SU-DHL-6 (cell line): ENCODE measurements at regions not wholly inside any gene's neighbourhood (a gene's known extent, or its start where the extent isn't known, plus 50 kb on each side); places are given as distances from the start of the nearest gene placed in this dataset.

ENCODE experiments used
- H2AFZ ChIP-seq: fragments of 200-600 bp; sonication (generic); 2 replicates; pipeline ENCODE4 v1.6.1; 2014; ENCODE audit warnings: low read depth, mild to moderate bottlenecking, moderate library complexity, mixed read lengths, antibody characterized with exemption, low read length; ENCODE audit not compliant: severe bottlenecking
- H3F3A ChIP-seq: fragments of 200-600 bp; shearing (Covaris generic); 2 replicates; pipeline ENCODE4 v1.6.0; 2016; ENCODE audit warnings: antibody characterized with exemption, mild to moderate bottlenecking; ENCODE audit not compliant: insufficient read depth
- H3K27ac ChIP-seq: fragments of 200-600 bp; sonication (generic); 2 replicates; pipeline ENCODE4 v1.5.1; 2016; ENCODE audit warnings: low read depth, mild to moderate bottlenecking, low read length, moderate library complexity, mixed read lengths
- H3K27me3 ChIP-seq: fragments of 200-600 bp; sonication (generic), shearing (Covaris generic); 2 replicates; pipeline ENCODE4 v1.6.0; 2014; ENCODE audit warnings: mild to moderate bottlenecking, low read length
- H3K36me3 ChIP-seq: fragments of 200-600 bp; sonication (generic); 2 replicates; pipeline ENCODE4 v1.6.1; 2014; ENCODE audit warnings: mild to moderate bottlenecking, low read length, mixed read lengths
- H3K4me2 ChIP-seq: fragments of 300-600, 200-600 bp; shearing (Covaris generic), sonication (generic); 2 replicates; pipeline ENCODE4 v1.6.0; 2014; ENCODE audit warnings: low read length, low read depth, mild to moderate bottlenecking; ENCODE audit not compliant: poor library complexity, severe bottlenecking
- H3K4me3 ChIP-seq: fragments of 200-600 bp; sonication (generic); 2 replicates; pipeline ENCODE4 v1.5.1; 2014; ENCODE audit warnings: antibody characterized with exemption, low read length, mild to moderate bottlenecking, mixed read lengths; ENCODE audit not compliant: insufficient read depth, poor library complexity, severe bottlenecking
- H3K79me2 ChIP-seq: fragments of 200-600 bp; sonication (generic); 2 replicates; pipeline ENCODE4 v1.6.1; 2014; ENCODE audit warnings: mild to moderate bottlenecking, low read length, moderate library complexity; ENCODE audit not compliant: insufficient read depth
- H3K9ac ChIP-seq: fragments of 200-600 bp; sonication (generic); 2 replicates; pipeline ENCODE4 v1.7.0; 2014; ENCODE audit warnings: mild to moderate bottlenecking, low read length
- H3K9me2 ChIP-seq: fragments of 200-600 bp; sonication (generic); replicated peaks from 2 replicates; pipeline ENCODE4 v1.6.1; 2014; ENCODE audit warnings: low read length; ENCODE audit not compliant: insufficient read depth
- H3K9me3 ChIP-seq: fragments of 200-600 bp; sonication (generic); 2 replicates; pipeline ENCODE4 v1.6.1; 2014; ENCODE audit warnings: low read length, mixed read lengths; ENCODE audit not compliant: insufficient read depth
- H4K20me1 ChIP-seq: fragments of 200-600 bp; sonication (generic); 2 replicates; pipeline ENCODE4 v1.6.1; 2014; ENCODE audit warnings: low read depth, mild to moderate bottlenecking, antibody characterized with exemption, low read length, moderate library complexity, mixed read lengths
- CTCF ChIP-seq: fragments of 200-600 bp; sonication (generic); IDR thresholded peaks from one replicate; pipeline ENCODE4 v1.5.1; 2017; ENCODE audit warnings: antibody characterized with exemption, mild to moderate bottlenecking, low read length, moderate library complexity; ENCODE audit not compliant: insufficient read depth, poor library complexity, severe bottlenecking
- EZH2phosphoT487 ChIP-seq: fragments of 200-600 bp; sonication (generic), shearing (Covaris generic); conservative IDR thresholded peaks from 2 replicates; pipeline ENCODE4 v1.6.1; 2018; ENCODE audit warnings: mild to moderate bottlenecking, antibody characterized with exemption, low read length, moderate library complexity, mixed read lengths

DNA sequence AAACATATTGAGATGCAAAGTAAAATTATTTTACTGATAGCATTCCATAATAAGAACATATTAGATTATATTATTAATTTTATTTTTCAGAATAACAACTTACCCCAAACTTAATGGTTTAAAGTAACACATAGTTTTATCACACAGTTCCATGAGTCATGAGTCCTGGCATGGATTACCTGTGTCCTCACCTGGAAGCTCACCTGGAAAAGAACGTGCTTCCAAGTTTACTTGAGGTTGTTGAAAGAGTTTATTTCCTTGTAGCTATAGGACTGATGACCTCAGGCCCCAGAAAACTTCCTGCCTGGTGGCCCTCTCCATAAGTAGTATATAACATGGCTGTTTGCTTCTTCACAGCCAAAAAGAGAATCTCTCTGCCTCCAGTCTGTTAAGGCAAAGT lies 254.6 kb downstream of the TFEC start:
- TF ChIP-seq CTCF (no peak), EZH2phosphoT487 (no peak)
- Histone ChIP-seq H4K20me1 (no peaks in the 10 kb centered on the region), H2AFZ (no peak overlapping the region), H3K27ac (no peak overlapping the region), H3K9me3 (no peaks in the 10 kb centered on the region), H3K9ac (no peak overlapping the region), H3K27me3 (no peaks in the 10 kb centered on the region), H3K36me3 (no peaks in the 10 kb centered on the region), H3F3A (no peaks in the 10 kb centered on the region), H3K4me2 (no peak overlapping the region), H3K4me3 (no peak overlapping the region), H3K9me2 (no peaks in the 10 kb centered on the region), H3K79me2 (no peaks in the 10 kb centered on the region)

DNA sequence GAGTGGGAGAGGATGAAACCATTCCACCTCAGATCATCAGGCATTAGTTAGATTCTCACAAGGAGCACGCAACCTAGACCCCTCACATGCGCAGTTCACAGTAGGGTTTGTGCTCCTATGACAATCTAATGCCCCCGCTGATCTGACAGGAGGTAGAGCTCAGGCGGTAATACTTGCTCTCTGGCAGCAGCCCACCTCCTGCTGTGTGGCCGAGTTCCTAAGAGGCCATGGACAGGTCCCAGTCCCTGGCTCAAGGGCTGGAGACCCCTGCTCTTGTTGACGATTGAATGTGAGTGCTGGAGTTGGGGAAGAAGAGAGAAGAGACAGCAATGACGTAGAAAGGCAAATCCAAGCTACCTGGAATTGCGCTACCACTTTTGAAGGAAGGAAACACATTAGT lies 267.2 kb downstream of the TFEC start:
- no peaks in the 10 kb centered on the region for H3F3A ChIP-seq
- H3K27ac ChIP-seq: no peak overlapping the region
- H2AFZ ChIP-seq: no peak overlapping the region
- H3K79me2 ChIP-seq: no peaks in the 10 kb centered on the region
- H4K20me1 ChIP-seq: no peaks in the 10 kb centered on the region
- no peak overlapping the region for H3K4me2 ChIP-seq
- no peaks in the 10 kb centered on the region for H3K9me3 ChIP-seq
- no peak overlapping the region for H3K9ac ChIP-seq
- no peak for TF ChIP-seq CTCF
- TF ChIP-seq EZH2phosphoT487: no peak
- H3K36me3 ChIP-seq: no peaks in the 10 kb centered on the region
- H3K4me3 ChIP-seq: no peak overlapping the region
- H3K27me3 ChIP-seq: no peaks in the 10 kb centered on the region
- H3K9me2 ChIP-seq: no peaks in the 10 kb centered on the region

DNA sequence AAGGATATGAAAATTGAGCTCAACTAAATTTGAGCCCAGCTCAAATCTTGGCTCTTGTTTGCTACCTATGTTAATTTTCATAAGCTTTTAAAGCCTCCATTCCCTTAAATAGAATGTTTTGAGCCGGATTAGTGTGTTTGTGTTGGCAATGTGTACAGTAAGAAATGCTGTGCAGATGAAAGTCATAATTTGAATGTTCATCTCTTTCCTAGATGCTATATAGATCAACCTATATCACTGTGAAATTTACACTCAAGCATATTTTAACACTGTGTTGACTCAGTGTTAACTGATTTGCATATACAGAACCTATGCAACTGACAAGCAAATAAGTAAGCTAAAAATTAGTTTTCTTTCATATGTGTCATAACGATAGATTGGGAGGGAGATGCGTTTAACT lies 272.5 kb downstream of the TFEC start:
- no peaks in the 10 kb centered on the region for H3K9me3 ChIP-seq
- no peaks in the 10 kb centered on the region for H3F3A ChIP-seq
- H3K27me3 ChIP-seq: no peaks in the 10 kb centered on the region
- no peak overlapping the region for H2AFZ ChIP-seq
- H3K79me2 ChIP-seq: no peaks in the 10 kb centered on the region
- TF ChIP-seq CTCF (no peak), EZH2phosphoT487 (no peak)
- H3K9ac ChIP-seq: no peak overlapping the region
- no peak overlapping the region for H3K4me2 ChIP-seq
- H3K27ac ChIP-seq: no peak overlapping the region
- H3K36me3 ChIP-seq: no peaks in the 10 kb centered on the region
- H3K4me3 ChIP-seq: no peak overlapping the region
- no peaks in the 10 kb centered on the region for H3K9me2 ChIP-seq
- no peaks in the 10 kb centered on the region for H4K20me1 ChIP-seq

- Histone ChIP-seq H3K36me3 (no peaks in the 10 kb centered on the region), H3K9me3 (no peaks in the 10 kb centered on the region), H2AFZ (no peak overlapping the region), H3K9ac (no peak overlapping the region), H3K4me2 (no peak overlapping the region), H3K4me3 (no peak overlapping the region), H3F3A (no peaks in the 10 kb centered on the region), H4K20me1 (no peaks in the 10 kb centered on the region), H3K27ac (no peak overlapping the region), H3K9me2 (no peaks in the 10 kb centered on the region), H3K79me2 (no peaks in the 10 kb centered on the region), H3K27me3 (no peaks in the 10 kb centered on the region)
- TF ChIP-seq EZH2phosphoT487: no peak
- TF ChIP-seq CTCF: no peak
Measured at GRCh38 chr7:115754226-115754625, 276.3 kb downstream of the TFEC start.
